Uterus (tissue), 2 donors: ENCODE measurements at regions not wholly inside any gene's neighbourhood (a gene's known extent, or its start where the extent isn't known, plus 50 kb on each side); places are given as distances from the start of the nearest gene placed in this dataset.

Experiments
- POLR2A ChIP-seq, 2 donors: fragments of 450-650 bp; IDR thresholded peaks; one replicate each; pipeline ENCODE4 v1.6.1; 2016; ENCODE audit warnings: antibody characterized with exemption in 2 of 2, mild to moderate bottlenecking in 1 of 2, moderate library complexity in 1 of 2
- TF ChIP-seq, protein P1 (sequence below), 4 experiments: fragments of 200-600 bp in 2 of 4; fragments of 450-650 bp in 2 of 4; sonication (generic) in 2 of 4; IDR thresholded peaks; one replicate each; pipeline ENCODE4 v1.5.1; 2016 to 2019; ENCODE audit warnings: antibody characterized with exemption in 4 of 4, mild to moderate bottlenecking in 2 of 4, moderate library complexity in 1 of 4

DNA sequence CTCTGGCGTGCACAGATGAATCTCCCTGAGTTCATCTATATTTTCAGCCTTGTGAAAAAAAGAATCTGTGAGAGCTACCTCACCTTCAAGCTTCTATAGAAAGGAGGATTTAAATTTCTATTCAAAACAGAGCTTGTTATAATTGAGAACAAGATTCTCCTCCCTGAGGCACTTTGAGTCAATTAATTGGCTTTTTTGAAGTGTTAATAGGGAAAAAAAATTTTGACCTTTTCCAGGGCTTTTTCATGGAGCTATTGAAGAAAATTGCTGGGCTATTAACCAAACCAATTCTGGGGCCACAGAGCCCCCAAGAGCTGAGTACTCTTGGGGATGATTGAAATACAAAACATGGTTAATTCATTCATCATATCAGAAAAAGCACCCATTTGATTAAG is 225.1 kb downstream of the CMPK2 start:
- no peak for TF ChIP-seq POLR2A (IDR thresholded peaks at IDR 0.05)
- TF ChIP-seq, protein P1, sequence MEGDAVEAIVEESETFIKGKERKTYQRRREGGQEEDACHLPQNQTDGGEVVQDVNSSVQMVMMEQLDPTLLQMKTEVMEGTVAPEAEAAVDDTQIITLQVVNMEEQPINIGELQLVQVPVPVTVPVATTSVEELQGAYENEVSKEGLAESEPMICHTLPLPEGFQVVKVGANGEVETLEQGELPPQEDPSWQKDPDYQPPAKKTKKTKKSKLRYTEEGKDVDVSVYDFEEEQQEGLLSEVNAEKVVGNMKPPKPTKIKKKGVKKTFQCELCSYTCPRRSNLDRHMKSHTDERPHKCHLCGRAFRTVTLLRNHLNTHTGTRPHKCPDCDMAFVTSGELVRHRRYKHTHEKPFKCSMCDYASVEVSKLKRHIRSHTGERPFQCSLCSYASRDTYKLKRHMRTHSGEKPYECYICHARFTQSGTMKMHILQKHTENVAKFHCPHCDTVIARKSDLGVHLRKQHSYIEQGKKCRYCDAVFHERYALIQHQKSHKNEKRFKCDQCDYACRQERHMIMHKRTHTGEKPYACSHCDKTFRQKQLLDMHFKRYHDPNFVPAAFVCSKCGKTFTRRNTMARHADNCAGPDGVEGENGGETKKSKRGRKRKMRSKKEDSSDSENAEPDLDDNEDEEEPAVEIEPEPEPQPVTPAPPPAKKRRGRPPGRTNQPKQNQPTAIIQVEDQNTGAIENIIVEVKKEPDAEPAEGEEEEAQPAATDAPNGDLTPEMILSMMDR (IDR thresholded peaks at IDR 0.05): no peak
